ENCODE measurements at regions not wholly inside any gene's neighbourhood (a gene's known extent, or its start where the extent isn't known, plus 50 kb on each side); places are given as distances from the start of the nearest gene placed in this dataset.

GRCh38 chr20:19855416-19855815 lies 97.4 kb downstream of the RIN2 start:
- TF ChIP-seq CTCF (conservative IDR thresholded peaks at IDR 0.05) (no peak), EZH2 (IDR thresholded peaks at IDR 0.05; ENCODE audit: low read depth) (no peak)
- Histone ChIP-seq H3K4me3 (no peak overlapping the region), H3K36me3 (ENCODE audit: low read depth) (no peaks in the 10 kb centered on the region), H3K79me2 (ENCODE audit: low read depth) (no peaks in the 10 kb centered on the region), H2AFZ (no peak overlapping the region), H3F3A (ENCODE audit: insufficient read depth, low read depth) (no peaks in the 10 kb centered on the region), H3K4me2 (no peak overlapping the region), H3K9me3 (ENCODE audit: insufficient read depth, low read depth) (no peaks in the 10 kb centered on the region), H3K27ac (no peak overlapping the region), H3K4me1 (replicated peaks; ENCODE audit: insufficient read depth) (no peaks in the 10 kb centered on the region), H3K9me2 (ENCODE audit: insufficient read depth) (no peaks in the 10 kb centered on the region), H4K20me1 (ENCODE audit: insufficient read depth) (no peaks in the 10 kb centered on the region), H3K27me3 (ENCODE audit: insufficient read depth, low read depth) (no peaks in the 10 kb centered on the region)
- DNase-seq: no peak
- no TSS peak for BruUV-seq (replicated peaks)
- ChIA-PET CTCF (no interaction called here), POLR2A (ENCODE audit: unreplicated experiment) (no interaction called here)
- intact Hi-C loops (cut with micrococcal nuclease; ENCODE audit: unreplicated experiment): no loop called here

- Histone ChIP-seq H3K9me3 (ENCODE audit: insufficient read depth, low read depth) (no peaks in the 10 kb centered on the region), H3K9me2 (ENCODE audit: insufficient read depth) (no peaks in the 10 kb centered on the region), H3K4me2 (no peak overlapping the region), H4K20me1 (ENCODE audit: insufficient read depth) (no peaks in the 10 kb centered on the region), H3F3A (ENCODE audit: insufficient read depth, low read depth) (no peaks in the 10 kb centered on the region), H3K4me3 (no peak overlapping the region), H3K79me2 (ENCODE audit: low read depth) (no peaks in the 10 kb centered on the region), H3K36me3 (ENCODE audit: low read depth) (no peaks in the 10 kb centered on the region), H3K27me3 (ENCODE audit: insufficient read depth, low read depth) (no peaks in the 10 kb centered on the region), H3K27ac (no peak overlapping the region), H2AFZ (no peak overlapping the region), H3K4me1 (replicated peaks; ENCODE audit: insufficient read depth) (no peaks in the 10 kb centered on the region)
- no peak for TF ChIP-seq CTCF (conservative IDR thresholded peaks at IDR 0.05)
- ChIA-PET CTCF (no interaction called here), POLR2A (ENCODE audit: unreplicated experiment) (no interaction called here)
- BruUV-seq (replicated peaks): no TSS peak
- intact Hi-C loops (cut with micrococcal nuclease; ENCODE audit: unreplicated experiment): no loop called here
- DNase-seq: no peak
Measured at GRCh38 chr20:19858466-19859371, 100.7 kb downstream of the RIN2 start.

- Histone ChIP-seq H3K27me3 (ENCODE audit: insufficient read depth, low read depth) (no peaks in the 10 kb centered on the region), H3K4me3 (no peak overlapping the region), H3K79me2 (ENCODE audit: low read depth) (no peaks in the 10 kb centered on the region), H3K27ac (no peak overlapping the region), H4K20me1 (ENCODE audit: insufficient read depth) (no peaks in the 10 kb centered on the region), H2AFZ (no peak overlapping the region), H3F3A (ENCODE audit: insufficient read depth, low read depth) (no peaks in the 10 kb centered on the region; the same call in 1 of the 2 replicates), H3K4me1 (replicated peaks; ENCODE audit: insufficient read depth) (no peaks in the 10 kb centered on the region; the same call in 1 of the 2 replicates), H3K4me2 (no peak overlapping the region), H3K36me3 (ENCODE audit: low read depth) (no peaks in the 10 kb centered on the region), H3K9me2 (ENCODE audit: insufficient read depth) (no peaks in the 10 kb centered on the region), H3K9me3 (ENCODE audit: insufficient read depth, low read depth) (no peaks in the 10 kb centered on the region)
- POLR2A ChIA-PET (ENCODE audit: unreplicated experiment): no interaction called here
- BruUV-seq (replicated peaks): no TSS peak
- DNase-seq: no peak
- CTCF ChIA-PET: no interaction called here
- TF ChIP-seq CTCF (conservative IDR thresholded peaks at IDR 0.05) (no peak), EZH2 (IDR thresholded peaks at IDR 0.05; ENCODE audit: low read depth) (no peak)
- intact Hi-C loops (cut with micrococcal nuclease; ENCODE audit: unreplicated experiment): no loop called here
Measured at GRCh38 chr20:19859444-19859843, 101.4 kb downstream of the RIN2 start.
